Fibroblast of skin of right biceps (primary cell): ENCODE measurements at regions not wholly inside any gene's neighbourhood (a gene's known extent, or its start where the extent isn't known, plus 50 kb on each side); places are given as distances from the start of the nearest gene placed in this dataset.

ENCODE experiments used
- DNase-seq: peaks from one replicate; pipeline ENCODE4 v3.0.0-alpha.2; 2013

DNA sequence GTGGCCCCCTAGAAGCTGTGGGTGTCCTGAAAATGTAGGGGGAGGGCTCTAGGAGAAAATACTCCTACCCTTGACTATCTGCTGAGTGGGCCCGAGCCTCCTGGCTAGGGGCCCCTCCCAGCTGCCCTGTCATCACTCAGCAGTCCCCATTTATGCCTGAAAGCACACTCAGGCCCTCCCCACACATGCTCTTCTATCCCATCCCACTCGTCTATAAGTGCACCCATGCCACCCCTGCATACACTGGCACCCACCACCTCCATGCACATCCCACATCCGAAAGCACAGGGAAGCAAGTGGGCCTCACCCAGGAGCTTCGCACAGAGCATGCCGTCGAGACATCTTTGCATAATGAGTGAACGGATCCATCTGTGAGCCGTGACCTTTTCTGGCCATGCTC, 80.4 kb upstream of the POU3F1 start:
- DNase-seq = no peak

DNA sequence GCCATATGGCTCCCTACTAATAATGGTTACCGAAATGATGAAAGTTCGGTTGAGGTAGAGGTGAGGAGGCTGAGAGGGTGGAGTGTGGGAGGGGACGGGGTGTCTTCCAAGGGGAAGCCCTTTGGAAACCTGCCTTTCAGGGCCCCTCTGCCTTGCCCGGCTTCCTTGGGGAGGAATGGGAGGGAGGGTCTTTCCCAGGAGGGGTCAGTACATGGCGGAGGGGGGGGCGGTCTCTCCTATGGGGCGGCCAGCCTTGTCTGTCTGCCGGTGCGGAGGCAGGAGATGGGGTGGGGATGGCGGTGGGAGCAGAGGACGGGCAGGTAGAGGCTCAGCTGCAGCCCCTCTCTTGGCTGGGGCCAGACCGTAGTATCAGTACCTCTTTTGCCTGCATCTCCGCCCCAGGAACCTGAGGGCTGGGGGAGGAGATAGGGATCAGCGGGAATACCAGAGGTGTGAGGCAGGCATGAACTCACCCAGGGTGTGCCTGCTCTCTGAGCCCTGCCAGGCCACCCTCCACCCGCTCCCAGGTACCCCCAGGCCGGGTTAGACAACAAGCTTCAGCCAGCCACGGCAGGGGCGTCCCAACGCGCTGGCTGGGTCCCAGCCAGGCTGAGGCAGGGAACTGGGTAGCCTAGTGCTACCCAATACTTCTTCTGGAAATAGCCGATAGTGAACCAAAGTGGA, 79.4 kb upstream of the POU3F1 start:
- DNase-seq = no peak

DNA sequence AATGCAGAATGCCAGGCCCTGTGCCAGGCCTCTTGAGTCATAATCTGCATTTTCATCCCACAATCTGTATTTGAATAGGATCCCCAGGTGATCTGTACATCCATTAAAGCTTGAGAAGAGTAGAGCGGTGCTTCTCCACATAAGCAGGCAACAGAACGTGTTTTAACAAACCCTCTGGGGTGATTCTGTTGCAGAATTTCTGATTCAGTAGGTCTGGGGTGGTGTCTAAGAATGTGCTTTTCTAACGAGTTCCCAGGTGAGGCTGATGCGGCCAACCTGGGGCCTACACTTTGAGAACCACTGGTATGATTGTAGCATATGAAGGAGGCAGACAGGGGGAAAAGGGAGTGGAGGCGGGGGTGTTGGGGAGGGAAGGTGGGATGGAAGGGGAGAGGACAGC, 78.4 kb upstream of the POU3F1 start:
- no peak for DNase-seq

DNA sequence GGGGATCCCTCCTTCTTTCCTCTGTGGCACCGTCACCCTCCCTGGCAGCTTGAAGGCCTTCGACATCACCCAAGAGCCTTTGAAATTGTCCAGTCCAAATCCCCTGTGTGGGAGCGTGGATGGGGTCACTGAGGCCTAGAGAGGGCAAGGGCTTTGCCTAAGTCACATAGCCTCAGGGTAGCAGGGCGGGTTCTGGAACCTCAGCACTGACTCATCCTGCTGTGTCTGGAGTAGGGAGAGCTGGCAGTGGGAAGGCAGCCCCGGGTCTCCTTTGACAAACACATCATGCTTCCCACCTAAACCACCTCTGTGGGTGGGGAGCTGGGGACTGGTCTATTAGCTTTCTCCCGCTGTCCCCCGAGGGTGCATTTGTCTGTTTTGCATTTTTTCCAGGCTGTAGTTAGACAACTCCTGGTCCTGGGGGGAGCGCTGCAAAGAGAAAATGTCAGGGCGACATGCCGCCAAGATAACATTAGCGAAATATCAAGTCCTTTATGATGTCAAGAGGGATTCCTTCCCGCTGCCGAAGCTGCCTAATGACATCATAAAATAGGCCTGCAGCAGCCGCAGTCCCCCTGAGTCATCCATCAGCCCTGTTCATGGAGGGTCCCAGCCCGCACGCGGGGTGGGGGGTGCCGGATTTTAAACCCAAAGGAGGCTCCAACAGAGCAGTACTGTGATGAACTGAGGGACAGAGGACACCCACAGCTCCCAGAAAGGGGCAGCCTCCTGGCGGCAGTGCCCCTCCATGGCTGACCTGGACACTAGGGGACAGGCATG, 77.0 kb upstream of the POU3F1 start:
- DNase-seq = no peak

DNA sequence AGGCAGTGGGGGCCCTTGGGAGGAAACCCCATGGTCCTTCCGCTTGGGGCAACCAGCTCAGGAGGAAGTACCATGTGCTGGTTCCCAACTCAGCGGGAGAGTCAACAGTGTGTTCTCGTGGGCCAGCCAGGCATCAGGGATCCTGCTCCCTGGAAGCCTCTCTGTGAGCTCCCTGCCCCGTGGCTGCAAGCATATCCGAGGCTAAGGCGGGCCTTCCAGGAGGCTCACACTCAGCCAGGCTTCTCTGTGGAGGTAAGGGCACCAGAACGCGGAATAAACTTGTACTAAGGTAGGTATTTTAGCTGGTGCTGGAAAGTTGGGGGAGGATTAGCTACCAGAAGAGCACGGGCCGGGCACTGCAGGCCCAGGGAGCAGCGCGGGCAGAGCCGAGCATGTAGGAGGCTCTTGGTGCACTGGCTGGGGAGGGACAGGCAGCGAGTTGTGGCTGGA, 74.7 kb upstream of the POU3F1 start:
- DNase-seq = no peak

DNA sequence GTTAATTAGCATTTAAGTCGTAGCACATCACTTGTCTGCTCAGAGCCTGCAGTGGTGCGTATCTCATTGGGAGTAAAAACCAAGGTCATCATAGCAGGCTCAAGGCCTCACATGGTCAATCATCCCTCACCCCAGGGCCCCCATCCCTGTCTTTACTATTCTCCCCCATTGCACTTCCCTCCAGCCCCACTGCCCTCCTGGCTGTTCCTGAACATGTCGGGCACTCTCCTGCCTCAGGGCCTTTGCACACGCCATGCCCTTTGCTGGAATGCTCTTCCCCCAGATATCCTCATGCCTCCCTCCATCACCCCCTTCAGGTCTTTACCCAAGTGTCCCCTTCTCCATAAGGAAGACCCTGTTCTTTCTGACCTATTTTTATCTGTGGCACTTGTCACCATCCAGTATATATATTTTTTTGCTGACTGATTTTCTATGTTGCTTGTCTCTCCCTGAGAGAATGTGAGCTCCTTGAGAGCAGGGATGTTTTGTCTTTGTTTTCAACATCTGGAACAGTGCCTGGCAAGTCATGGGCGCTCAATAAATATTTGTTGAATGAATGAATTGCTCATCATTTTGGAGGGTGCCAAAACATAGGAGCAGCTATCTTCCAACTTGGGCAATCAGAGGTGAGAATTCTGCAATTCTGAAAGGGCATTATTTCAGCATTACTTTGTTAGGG, 74.1 kb upstream of the POU3F1 start:
- no peak for DNase-seq

DNA sequence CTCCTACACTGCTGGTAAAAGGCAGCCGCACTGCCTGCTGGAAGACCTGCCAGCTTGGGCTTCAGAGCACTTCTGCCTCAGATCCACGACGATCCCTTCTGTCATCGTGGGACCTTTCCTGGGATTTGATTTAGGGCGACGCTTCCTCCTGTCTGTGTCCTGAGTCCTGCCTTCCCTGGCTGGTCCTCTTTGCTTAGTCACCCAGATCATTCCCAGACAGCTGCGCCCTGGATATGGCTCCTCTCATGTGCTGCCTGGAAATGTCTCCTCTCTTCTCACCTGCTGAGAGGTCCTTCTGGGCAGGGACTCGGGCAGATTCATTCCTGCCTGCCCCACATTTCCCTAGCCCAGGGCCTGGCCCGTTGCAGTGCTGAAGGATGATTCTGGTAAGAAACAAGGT, 72.4 kb upstream of the POU3F1 start:
- no peak for DNase-seq

DNA sequence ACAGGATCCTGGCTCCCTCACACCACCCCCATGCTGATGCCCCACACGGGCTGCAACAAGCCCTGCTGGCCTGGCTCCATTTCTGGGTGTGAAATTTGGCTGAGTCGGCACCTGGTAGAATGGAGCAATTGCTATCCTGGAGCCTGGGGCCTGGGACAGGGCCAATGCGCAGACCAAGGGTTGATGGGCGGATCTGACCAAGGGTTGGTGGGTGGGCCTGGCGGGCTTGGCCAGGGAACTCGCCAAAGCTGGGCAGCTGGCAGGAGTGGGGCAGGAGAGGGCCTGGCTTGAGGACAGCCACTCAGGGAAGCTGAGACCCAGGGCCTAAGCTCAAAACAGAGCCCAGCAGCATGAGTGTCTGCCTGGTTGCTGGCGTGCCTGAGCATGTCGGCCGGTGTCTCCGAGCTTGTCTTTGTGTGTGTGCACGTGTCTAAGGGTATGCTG, 70.9 kb upstream of the POU3F1 start:
- DNase-seq = no peak

DNA sequence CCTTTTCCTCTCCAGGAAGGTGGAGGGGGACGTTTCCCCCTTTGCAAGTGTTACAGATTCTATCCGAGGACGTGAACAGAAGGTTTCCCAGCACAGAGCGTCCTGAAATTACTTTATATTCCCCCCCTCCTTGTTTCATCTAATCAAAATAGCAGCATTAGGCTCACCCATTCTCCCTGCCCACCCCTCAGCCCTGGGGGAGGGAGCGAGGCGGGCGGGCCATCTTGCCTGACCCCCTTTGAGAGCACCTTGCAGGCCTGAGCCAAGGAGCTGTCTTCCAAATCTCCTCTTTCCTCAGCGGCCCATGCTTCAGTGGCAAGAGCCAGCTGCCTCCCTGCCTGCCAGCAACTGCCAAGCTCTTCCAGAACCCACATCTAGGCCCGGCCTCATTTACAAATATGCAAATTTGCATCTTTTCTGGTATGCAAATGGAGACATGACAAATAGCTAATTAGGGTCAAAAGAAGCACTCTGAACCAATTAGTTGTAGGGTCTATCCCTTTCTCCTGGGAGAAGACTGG, 69.1 kb upstream of the POU3F1 start:
- DNase-seq = no peak

DNA sequence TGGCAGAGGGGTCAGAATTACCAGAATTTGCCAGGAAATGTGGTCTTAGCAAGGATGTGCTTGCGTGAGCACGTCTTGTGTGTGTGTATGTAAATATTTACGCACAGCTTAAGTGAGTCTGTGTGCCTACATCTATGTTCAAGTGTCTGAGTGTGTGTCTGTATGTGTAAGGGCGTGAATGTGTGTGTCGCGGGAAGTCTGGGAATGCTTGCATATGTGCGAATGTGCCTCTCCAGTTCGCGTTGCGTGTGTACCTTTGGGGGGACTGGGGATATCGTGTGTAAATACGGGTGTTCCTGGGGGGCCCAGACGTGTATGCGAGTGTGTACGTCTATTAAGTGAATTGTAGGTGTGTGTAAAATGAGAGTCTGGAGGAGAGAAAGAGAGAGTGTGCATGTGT, 68.6 kb upstream of the POU3F1 start:
- no peak for DNase-seq

DNA sequence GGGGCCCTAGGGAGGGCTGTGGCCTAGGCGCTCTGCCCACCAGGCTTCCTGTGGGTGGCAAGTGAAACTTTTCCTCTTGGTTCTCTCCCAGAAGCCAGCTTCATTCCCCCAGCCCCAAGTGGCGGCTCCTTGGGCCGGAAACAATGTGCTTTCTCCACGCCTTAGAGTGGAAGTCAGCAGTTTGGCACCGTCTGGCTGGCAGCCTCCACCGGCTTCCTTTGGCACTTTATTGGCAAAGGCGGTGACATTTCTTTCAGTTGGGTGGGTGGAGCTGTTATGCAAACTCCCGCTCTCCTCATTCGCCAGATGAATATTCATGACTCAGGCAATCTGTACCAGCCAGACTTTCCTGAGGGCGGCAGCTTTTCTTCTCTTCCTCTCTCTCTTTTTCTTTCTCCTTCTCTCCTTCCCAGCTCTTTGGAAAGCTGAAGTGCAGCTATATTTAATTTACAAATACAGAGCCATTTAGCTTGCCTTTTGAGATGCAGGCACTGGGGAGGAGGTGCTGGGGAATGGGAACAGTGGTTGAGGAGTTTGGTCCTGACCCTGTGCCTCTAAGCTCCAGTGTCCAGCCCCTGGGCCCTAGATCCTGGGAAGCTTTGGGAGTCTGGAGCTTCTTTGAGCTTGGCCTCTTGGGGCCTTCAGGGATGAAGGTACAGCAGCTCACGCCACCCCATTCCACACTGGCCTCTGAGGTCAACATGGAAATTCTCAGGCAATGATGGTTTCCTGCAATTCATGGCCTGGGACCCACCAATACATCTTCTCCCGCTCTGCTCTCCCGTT, 67.8 kb upstream of the POU3F1 start:
- no peak for DNase-seq

DNA sequence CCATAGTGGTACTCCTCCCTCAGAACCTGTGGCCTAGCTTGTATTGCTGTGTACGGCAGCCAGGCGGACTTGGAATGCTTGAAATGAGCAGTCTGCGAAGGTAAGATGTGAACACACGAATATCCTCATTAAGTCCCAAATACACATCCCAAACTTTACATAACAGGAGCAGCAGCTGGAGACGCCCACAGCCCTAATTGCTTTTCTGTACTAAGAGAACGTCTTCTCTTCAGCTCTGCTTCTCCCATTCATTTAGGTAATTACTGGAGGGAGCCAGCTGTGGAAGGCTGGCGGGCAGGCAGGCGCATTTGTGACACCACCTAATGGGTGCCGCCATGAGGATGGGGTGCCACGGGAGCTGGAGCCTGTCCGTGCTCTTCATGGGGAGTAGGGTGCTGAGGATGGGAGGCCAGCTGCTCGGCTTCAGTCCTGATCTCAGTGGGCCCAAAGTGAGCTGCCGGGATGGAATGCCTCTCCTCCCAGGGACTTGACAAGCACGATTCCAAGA, 66.6 kb upstream of the POU3F1 start:
- DNase-seq = no peak

DNA sequence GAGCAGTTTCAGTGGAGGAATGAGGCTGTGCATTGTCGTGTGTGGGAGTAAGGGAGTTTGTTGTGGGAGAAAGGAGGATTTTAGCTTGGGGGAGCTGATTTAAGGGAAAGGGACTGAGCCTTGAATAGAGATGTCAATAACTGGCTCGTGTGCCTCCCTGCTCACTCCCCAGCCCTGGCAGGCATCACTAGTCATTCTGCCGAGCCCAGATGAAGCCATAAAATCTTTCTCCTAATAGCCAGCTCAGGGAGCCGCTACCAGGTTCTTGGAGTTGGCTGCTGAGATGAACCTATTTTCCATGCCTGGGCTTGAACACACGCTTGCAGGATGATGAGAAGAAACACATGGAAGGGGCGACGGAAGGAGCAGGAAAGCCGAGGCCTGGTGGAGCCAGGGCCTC, 65.0 kb upstream of the POU3F1 start:
- DNase-seq = no peak

DNA sequence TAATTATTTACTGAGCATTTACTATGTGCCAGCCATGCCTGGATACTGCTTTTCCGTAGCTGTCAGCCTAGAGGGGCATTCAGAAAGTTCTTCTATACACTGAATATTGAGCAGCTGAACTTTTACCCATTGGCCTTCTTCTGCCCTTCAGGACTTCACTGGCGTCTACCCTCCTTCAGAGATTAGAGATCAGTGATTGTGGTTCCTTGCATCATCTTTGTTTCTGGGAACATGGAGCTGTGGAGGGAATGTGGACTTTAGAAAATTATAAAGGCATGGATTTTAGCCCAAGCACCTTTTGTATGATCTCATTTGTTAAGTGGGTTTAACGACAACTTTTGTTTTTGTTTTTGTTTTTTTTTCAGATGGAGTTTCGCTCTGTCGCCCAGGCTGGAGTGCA, 58.7 kb upstream of the POU3F1 start:
- DNase-seq = no peak

DNA sequence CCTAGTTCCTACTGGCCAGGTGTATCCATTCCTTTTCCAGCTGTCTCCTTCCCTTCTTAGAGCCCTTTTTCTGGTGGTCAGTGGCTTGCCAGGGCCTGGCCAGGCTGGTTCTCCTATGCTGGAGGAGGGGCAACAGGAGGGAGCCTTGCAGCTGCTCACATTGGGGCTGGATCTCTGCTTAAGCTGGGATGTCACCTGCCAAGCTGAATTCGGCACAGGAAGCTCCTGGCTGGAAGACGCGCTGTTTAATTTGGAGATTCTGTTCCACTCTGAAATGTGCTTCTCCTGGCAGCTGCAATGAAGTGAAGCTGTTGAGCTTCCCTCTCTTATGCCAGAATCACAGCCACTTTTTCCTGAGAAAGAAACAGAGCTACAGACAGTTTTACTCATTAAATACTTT, 56.0 kb upstream of the POU3F1 start:
- DNase-seq = no peak

DNA sequence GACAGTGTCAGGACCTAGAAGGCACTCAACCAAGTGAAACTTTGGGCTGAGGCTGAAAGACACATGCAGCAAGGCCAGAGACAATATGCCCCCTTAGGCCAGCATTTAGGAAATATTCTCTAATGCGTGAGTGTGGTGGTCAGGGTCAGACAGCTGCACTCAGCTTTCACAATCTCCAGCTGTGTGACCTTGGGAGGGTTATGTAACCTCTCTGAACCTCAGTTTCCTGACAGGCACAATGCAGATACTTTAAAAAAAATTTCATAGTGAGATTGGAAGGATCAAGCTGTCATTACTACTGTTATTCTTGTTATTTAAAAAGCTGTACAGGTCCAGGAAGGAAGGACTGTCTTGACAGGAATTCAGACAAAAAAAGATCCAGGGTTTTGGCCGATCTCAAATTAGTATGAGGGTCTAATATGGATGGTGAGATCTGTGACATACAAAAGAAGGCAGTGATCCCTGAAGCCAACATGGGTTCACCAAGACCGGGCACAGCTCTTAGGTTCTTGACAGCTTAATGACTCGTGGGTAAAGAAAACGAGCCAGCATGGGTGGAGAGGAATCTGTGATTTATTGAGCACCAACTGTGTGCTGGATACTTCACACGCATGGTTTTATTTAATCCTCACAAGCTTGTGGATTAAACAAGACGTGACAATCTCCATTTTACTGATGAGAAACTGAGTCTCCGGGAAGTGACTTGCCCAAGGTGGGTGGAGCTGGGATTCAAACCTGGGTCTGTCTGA, 54.6 kb upstream of the POU3F1 start:
- no peak for DNase-seq

DNA sequence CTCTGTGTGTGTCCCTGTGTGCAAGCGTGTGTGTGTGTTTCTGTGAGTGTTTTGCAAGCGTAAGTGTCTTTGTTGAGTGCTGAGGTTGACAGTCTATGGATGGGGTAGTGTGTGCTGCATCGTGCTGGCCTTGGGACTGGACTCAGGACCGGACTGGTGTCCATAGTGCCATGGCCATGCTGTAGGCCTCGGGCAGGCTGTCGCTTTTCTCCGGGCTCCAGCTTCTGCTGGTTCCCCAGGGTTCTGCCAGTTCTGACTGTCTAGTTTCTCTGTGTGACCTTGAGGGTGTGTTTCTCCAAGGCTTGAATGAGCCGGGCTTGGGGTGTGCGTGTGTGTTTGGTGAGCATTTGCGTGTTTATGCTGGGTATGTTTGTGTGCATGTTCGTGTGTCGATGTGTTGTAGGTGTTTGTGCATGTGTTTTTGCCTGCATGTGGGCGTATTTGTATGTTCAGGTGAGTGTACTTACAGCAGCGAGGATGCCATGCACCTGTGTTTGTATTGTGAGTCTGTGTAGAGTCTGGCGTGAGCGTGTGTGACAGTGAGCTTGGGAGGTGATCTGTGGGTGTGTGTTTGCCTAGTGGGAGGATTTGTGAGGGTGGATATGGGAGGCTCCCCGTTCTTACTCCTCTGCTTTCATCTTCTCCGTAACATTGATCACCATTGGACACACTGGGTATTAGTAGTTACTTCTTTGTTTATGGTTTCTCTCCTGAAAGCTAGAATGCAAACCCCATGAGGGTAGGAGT, 51.7 kb upstream of the POU3F1 start:
- DNase-seq = no peak

DNA sequence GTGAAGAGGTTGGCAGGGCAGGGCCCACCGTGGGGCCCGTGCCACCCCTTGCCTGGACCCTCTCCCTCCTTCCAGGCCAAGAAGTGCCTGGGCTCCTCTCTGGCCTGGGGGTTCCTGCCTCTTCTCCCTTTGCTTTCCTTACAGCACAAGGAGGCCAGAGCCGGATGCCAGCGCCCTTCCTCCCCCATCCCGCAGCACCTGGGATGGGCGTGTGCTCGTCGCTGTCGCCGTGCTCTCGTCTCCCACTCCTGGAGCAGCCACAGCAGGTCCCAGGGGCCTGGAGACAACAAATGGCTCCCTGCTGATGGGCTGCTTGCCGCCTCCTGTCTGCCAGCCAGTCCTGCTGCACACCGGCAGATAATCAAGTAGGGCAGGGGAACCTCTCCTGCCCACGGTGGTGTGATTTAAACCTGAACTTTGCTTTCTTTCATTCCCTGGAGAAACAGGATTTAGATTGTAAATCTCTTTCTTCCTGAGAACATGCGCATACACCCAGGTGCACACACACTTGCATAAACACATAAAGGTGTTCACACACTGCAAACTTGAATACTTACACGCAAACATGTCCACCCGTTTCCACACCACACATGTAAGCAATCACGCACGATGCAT, 50.8 kb upstream of the POU3F1 start:
- DNase-seq = no peak
